ENCODE measurements at regions not wholly inside any gene's neighbourhood (a gene's known extent, or its start where the extent isn't known, plus 50 kb on each side); places are given as distances from the start of the nearest gene placed in this dataset.

DNA sequence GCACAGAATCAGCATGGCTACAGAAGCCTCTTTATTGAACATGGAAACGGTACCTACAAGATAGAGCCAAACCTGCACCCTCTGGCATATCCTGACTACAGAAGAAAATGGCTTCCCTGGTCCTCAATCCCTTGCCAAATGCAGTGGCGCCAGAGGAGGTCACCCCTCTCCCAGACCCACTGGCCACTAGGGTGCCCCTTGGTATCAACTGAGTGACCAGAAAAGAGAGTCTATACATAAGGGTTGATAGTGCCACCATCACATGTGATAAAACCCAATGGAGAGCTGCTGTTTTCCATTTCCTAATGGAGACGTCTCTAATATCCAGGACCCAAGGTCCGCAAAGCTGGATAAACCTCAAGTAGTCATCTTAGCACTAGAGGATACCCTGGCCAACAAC, 52.7 kb upstream of the ALK start:
- DNase-seq: no peak

DNA sequence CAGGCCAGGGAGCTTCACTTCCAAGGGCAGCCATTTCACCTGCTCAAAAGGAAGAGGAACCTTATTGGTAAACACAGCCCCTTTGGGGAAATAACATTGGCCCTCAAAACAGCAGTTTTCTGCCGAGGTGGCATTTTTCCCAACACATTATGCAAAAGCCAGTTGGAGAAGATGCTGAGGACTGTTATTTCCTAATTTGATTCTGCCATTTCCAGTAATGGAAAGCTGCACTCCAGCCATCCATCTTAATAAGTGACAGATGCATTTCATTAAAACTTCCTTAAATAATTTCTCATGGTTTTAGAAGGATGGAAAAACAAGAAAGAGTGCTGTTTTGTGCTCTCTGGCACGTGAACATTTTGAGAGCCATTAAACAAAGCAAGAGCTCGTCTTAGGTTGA, 55.9 kb upstream of the ALK start:
- no peak for DNase-seq

DNA sequence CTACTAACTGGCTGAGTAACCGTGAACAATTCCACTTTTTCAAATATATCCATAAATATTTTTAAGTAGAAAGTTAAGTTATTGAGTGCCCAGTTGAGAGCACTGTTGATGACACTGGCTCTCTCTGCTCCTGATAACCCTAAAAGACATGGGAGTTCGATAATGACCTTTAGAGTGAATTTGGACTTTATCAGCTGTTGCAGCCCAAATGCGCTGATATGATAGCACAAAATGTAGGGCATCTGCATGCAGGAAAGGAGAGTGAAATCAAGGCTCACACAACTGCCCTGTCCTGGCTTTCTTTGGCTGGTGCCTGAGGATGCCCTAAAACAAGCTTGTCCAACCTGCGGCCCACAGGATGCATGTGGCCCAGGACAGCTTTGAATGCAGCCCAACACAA, 60.0 kb upstream of the ALK start:
- DNase-seq: no peak

DNA sequence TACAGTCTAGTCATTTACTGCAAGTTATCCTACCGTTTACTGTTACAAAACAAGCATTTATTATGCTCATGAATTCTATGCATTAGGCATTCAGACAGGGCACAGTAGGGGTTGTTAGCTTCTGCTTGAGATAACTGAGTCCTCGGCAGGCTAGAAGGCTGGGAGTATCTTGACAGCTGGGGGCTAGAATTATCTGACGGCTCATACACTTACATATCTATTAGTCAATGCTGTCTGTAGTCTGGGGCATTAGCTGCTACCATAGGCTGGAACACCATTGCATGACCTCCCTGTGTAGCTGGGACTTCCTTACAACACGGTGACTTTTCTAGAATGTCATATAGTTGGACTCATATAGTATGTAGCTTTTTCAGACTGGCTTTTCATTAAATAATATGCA, 61.9 kb upstream of the ALK start:
- no peak for DNase-seq

DNA sequence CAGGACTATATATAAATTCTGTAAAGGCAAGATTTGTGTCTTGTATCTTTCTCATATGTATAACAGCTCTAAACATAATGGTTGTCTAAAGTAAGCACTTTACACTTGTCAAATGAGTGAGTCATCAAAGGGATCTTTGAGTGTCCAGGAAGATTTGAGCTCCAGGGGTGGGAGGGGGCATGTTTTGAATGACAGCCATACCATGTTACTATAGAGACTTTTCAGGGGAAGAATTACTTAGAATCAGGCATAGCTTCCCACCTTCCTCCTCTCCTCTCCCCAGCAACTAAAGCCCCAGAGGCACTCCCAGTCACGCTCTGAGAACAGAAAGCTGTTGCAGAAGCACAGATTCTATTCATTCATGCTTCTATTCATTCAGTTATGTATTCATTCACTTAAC, 65.8 kb upstream of the ALK start:
- no peak for DNase-seq

DNA sequence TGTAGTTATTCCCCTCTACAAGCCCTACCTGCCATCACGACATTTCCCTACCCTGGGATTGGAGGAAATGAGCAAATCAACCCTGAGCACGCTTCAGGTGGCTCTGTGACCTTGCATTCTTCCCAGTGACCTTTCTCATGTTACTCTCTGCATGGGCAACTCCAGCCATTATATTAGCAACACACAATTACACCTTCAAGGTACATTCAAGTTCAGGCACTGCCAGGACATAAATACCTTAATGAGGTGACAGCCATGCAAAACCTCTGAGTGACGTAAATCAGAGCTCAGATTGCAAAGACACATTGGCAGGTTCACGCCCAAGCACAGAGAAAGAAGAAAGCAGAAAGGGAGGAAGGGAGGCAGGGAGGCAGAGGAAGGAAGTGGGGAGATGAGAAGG, 68.7 kb upstream of the ALK start:
- DNase-seq: no peak

DNA sequence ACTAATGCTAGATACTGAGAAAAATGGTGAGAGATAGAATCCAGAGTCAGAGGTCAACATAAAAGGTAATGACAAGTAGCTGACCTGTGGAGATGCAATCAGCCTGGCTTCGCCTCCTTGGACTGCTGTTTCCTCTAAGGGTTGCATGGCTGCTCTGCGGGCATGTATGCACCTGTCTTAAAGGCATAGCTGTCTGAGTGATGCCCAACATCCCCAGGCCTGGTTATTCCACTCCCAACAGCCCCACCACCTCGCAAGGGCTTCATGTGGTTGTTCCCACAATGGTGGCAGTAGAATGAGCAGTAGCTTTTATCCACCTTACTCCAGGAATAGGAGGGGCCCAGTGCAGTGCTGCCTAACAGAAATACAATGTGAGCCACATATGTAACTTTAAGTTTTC, 69.7 kb upstream of the ALK start:
- no peak for DNase-seq

DNA sequence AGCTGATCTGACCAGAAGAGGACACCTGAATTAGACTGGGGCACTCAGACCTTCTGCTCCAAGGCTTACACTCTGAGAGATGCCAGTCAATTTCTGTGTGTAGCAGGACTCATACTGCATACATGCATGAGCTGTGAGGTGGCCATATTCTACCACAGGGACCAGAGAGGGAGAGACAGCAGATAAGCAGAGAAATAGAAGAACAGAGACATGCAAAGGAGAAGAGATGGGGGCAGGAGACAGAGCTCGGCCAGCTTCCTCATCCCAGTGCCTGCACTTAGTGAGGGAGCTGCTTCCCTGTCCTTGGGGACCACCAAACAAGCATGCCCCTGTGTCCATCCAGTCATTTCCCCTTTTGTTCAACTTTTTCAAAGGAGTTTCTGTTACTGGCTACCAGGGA, 73.9 kb upstream of the ALK start:
- DNase-seq: no peak

DNA sequence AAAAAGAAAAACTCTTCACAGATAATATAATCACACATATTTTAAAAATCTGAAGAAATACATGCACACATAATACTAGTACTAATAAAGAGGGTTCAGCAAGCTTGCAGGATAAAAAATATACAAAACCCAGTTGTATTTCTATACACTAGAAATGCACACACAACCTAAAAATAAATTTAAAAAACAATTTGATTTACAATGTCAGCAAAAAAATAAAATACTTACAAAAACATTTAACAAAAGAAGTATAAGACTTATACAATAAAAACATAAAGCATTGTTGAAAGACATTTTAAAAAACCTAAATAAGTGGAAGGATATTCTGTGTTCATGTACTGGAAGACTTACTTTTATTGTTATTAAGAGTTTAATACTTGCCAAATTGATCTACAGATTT, 81.7 kb upstream of the ALK start:
- DNase-seq: no peak

DNA sequence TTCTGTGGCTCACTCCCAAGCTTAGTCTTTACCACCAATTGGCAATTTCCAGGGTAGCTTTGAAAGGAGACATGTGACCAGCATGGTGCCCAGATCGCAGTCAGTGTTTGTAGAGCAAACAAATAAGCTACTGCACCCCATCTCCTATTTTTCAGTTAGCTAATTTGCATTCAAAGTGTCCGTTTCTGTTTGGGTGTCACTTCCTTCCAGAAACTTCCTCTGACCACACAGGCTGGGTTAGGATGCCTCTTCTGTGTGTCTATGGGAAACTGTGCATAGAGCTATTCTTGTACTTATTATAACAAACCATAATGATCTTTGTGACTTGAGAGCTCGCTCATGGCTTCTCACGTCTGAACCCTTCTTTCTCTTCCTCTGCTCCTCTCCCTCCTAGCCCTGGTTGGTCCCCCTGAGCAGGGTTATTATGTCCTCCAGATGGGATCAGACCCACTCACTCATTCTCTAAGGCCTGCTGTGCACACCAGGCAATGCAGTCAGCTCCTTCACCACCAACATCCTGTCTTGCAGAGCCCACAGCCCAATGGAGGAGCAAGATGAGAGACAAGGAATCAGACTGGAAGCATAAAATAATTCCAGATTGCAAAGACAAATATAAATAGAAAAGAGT, 101.2 kb upstream of the ALK start:
- no peak for DNase-seq

DNA sequence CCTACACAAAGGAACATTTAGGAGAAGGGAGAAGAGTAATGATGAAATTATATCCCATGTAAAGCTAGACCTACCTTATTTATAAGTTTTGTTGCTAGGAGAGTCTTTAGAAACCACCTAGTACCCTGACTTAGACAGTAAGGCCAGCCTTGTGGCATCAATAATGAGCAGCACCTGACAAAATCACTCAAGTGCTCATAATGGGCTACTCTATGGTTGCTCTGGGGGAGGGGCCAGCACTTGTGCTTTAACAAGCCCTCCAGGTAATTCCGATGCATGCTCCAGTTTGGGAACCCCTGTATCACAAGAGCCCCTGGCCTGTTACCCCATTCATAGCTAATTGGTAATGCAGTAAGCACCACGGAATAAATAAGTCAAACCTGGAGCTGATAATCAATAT, 102.9 kb upstream of the ALK start:
- DNase-seq: no peak

DNA sequence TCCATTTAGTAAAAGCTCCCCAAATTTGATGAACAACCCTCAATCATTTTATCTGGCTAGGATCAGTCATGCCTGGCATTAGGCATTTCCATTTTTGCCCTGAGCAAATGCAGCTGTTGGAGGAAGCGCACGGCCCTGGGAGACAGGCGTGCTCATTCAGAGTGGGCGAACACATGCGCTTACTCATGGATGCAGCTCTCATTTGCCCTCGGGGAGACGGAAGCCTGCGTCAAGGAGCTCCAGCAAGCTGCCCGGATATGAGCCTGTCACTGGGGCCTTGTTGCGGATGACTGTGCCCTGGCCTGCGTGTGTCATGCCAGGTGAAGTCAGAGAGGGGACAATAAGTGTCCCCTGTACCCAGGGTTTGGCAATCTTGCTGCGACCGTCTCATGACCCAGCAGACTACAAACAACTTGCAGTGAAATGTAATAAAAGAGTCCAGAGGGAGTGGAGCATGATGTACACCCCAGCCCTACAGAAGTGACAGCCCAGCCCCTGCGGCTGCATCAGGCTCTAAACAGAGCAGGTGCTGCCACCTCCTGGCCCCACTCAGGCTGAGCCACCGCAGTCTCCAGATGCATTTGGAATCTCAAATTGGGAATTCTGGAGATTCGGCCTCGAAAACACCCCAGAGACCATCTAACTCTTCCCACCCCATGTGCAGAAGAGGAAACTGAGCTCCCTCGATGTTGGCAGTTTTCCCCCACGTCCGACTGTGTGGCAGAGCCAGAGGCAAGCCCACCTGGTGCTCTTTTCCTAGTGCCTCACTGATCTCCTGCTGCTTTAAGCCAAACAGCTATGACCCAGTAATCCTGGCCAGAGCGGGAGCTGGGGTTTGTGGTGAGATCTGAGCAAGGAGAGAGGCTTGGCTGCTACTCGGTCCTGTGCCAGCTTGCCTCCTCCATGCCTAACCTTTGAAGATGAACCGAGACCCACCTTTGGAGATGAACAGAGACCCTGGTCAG, 105.0 kb upstream of the ALK start:
- no peak for DNase-seq

DNA sequence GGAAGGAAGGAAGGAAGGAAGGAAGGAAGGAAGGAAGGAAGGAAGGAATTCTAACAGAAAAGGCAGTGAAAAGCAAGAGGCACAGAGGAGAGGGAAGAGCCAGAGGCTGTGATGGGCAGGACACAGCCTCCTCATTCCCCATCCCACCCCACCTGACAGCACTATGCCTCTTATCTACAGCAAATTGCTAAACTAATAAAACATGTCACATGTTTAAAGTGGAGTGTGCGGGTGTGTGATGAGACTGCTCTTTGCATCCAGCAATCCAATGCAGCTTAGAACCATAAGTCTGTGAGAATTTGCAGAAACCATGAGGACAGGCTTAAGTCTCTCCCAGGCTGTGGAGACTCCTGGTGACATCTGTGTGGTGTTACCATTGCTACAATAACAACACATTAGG, 108.4 kb upstream of the ALK start:
- no peak for DNase-seq

DNA sequence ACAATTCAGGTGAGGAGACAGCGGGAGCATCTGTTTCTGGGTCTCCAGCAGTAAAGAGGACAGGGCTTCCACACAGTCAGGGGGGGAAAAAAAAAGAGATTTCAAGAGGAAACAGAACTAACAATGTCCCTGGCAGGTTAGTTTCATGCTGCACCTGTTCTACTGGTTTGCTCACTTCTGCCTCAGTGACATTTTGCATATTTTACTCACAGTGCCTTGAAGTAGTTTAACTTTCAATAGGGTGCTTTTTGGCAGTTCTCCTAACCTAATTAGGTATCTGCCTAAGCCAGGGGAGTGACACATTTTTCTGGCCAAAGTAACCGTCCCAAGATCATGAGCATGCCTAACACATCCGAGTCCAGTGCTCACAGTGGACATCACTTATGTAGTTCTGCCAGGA, 109.0 kb upstream of the ALK start:
- DNase-seq: no peak

DNA sequence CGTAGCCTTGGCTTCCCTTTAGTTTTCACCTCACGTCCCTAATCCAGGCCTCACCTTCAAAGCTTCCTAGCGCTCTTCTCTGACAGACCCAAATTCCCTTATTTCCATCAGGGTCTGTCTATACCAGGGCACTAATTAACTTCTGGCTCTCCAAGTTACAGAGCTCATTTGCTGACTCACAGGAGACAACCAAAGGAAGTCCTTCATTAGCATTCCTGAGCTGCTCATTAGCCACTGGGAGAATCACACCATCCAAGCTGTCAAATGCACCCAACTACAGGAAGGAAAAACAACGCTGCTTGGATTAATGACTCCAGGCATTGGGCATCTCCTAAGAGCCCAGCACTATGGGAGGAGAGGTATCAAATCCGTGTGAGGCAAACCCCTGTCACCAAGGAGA, 109.8 kb upstream of the ALK start:
- no peak for DNase-seq

DNA sequence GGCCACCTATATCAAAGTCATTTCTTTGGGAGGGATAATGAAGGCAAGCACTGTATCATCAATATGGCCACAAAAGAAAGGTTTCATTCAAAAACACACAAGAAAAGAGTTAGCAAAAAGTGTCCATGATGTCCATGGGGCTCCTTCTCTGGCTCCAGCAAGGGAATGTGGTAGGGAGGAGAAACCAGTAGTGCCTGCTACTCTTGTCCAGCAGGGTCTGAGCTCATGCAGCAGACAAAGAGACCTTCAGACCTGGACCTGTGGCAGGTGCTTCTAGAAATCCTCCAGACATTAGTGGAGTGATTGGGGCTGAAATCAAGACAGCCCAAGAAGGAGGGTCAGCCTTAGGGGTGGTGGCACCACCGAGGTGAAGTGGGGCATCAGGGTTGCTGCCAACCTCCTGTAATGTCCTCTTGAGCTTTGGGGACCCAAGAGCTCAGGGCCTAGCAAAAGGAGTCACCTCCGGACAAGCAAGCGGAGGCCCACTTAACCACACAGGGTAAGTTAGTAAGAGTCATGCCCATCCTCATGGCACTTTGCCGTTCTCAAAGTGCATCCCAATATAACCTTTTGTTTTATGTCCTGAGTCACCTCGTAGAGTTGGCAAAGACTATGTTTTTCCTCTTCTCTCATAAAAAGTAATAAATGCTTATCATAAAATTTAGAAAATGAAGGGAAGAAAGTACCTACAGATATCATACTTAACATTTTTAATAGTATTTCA, 112.6 kb upstream of the YPEL5 start:
- no peak for DNase-seq

DNA sequence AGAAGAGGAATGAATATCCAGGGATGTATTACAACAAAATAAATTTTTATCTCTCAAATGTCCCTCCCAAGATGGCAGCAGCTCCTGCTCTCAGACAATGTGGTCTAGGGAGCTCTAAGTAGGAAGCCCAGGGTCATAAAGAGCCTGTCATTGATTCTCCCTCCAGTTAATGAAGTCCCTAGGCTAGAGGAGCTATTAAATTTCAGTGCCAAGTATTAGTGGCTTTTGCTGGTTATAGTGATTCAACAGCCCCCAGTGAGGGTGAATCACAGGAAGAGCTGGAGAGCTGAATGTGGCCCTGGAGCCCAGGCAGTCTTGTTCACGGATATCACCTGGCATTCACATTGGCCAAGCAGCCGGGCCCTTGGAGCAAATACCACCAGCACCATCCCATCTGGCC, 109.8 kb upstream of the YPEL5 start:
- DNase-seq: no peak

DNA sequence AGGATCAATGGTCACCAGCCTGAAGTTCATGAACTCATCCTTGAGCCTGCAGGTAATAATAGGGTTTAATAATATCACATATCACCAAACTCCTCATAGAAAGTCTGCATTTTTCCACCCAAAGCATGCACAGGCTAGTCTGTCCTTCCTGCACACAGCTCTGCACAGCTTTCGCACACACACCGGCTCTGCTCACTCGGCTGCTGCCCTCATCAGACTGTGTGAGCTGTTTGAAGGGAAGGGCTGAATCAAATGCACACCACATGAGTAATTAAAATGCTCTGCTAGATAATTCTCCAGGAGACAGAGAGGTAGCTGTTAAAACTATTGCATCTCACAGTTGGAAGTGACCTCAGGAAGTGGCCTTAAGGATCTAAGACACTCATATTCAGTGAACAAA, 108.4 kb upstream of the YPEL5 start:
- no peak for DNase-seq

DNA sequence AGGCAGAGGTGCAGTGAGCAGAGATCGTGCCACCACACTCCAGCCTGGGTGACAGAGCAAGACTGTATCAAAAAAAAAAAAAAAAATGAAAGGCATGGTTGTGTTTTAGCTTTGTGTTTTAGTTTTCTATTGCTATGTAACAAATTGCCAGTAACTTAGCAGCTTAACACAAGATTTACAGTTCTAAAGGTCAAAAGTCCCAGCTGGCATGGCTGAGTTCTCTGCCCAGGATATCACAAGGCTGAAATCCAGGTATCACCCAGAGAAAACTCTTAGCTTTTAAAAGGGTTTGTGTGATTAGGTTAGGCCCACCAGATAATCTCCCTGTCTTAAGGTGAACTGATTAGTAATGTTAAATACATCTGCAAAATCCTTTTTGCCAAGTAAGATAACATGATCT, 107.7 kb upstream of the YPEL5 start:
- no peak for DNase-seq

DNA sequence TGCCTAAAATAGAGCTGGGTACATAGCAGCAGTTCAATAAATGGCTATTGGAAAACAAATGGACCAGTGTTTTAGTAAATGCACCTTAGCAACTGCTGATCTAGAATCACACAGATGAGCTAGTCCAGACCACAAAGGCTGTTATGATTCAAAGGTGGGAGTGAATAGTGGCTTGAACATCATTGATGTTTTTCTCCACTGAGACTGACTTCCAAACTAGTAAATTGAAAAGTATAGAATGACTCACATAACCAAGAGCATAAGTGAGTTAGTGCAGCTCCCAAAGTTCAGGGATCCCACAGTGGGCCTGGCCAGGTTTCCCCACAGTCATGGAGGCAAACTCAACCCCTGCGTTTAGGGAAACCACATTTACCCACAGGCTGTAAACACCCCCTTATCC, 106.7 kb upstream of the YPEL5 start:
- DNase-seq: no peak

DNA sequence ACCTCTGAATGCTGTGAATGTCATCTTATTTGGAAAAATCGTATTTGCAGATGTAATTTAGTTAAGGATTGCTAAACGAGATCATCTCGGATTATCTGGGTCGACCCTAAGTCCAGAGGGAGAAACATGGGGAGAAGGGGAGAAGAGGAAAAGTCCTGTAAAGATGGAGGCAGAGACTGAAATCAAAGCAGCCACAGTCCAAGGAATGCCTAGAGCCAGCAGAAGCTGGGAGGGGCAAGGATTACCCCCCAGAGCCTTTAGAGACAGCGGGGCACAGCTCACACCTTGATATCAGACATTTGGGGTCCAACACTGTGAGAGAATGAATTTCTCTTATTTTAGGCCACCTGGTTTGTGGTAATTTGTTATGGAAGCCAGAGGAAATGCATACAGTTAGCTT, 104.9 kb upstream of the YPEL5 start:
- no peak for DNase-seq

DNA sequence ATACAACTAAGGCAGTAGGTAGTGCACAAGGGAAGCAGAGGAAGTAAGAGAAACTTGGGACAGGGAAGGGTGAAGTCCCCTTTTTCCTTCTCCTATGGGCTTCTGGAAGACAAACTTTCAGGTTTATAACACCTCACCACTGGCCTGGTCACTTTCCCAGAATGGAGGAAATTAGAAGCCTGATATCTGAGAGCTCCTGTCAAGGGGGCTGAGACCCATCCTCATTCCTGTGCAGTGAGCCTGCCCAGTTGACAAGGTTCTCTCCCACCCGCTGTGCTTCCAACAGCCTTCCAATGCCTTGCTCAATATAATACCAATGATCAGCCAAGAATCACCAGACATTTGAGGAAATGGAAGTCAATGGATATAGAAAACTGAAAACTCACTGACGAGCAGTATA, 100.4 kb upstream of the YPEL5 start:
- no peak for DNase-seq

DNA sequence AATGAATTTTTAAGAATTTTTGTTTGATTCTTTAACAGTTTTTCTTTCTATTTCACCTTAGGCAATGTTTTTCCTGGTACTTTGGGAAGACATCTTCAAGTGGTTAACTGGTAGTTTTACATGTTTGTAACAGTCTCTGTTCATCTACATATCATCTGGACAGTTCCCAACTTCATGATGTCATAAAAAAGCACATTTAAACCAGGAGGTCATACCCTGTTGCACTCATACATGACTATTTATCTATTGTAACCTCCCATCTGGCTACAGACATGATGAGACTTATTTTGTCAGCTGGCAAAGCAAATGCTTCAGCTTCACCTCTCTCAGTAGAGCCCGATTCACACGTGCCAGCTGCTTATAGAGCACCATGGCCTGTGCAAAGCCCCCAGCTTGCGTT, 99.8 kb upstream of the YPEL5 start:
- DNase-seq: no peak

DNA sequence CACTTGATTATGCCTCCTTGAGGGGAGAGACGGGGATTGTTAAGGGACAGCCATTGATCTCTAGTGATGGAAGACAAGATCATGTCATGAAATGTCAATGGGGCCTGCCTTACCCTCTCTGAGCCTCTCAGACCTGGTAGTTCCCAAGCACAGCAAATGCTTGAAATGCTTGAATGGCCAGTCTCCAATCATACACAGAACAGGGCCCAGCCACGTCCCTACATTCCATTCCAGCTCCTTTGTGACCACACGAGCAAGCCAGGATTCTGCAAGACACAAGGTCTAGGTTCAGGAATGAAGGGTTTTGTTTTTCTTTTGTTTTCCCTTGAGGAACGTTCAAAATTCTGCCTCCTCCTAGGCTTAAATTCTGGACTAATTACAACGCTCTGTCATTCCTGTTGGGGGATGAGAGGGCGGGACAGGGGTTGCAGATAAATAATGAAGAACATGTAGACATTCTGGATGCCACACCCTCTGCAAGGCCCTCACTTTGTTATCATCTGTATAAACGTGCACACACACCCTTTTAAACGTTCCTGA, 98.1 kb upstream of the YPEL5 start:
- no peak for DNase-seq

Data from CD4-positive, alpha-beta T cell treated with Interleukin-1 beta for 1 hour (primary cell).